Activated CD4-positive, CD25-positive, alpha-beta regulatory T cell (primary cell): ENCODE measurements at regions not wholly inside any gene's neighbourhood (a gene's known extent, or its start where the extent isn't known, plus 50 kb on each side); places are given as distances from the start of the nearest gene placed in this dataset.

Experiments
- DNase-seq, 4 experiments: peaks; one replicate each; lab custom pipeline; 2025; lab: John Stamatoyannopoulos, UW

DNA sequence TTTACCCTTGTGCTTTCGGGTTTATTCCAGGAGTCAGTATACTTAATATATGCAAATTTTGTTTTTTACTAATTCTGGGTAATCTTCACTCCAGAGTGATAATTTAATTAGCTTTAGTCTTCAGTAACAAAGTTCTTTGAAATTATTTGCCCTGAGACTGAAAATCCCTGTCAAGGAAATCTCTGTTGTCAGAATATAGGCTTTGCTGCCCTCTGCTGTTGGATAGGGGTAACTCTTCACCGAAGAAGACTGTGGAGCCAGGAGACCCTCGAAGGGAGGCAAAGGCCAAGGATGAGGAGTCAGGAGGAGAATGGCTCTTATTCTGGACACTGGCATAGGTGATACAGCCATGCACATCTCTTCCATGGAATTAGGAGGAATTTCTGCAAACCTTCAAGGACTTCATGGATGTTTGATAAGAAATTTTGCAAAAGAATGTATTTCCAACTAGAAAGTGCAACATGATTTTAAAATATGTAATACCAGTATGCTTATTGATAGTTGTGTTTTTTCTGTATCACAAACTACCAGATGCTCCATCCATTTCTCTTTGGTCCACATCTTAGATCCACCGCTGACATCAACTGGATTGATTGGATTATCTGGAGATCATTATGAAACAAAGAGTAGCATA, 182.3 kb downstream of the RDH14 start:
- DNase-seq = no peak

DNA sequence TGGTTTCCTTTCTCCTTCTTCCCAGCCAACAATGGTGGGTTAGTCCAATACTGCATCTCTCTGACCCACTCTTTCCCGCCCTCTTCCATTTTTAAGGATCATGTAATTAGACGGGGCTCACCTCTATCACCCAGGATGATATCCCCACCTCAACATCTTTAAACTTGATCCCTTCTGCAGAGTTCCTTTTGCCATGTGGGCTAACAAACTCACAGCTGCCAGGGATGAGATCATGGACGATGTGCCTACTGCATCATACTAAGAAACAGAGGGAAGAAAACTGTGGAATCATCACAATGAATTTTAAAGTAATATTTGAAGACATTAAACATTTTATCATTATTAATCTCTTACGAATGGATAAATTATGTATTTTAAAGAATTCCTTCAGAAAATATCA, 183.5 kb downstream of the RDH14 start:
- no peak for DNase-seq

DNA sequence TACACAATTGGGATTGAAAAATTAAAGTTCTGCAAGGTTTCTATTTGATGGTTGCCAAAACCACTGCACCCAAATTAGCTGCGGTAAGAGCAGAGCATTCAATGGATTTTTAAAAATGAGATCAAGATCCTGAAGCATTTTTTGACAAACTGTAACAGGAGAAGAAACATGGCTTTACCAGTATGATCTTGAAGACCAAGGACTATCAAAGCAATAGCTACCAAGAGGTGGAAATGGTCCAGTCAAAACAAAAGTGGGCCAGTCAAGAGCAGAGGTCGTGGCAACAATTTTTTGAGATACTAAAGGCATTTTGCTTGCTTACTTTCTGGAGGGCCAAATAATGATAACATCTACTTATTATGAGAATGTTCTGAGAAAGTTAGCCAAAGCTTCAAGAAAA, 186.8 kb downstream of the RDH14 start:
- no peak for DNase-seq

DNA sequence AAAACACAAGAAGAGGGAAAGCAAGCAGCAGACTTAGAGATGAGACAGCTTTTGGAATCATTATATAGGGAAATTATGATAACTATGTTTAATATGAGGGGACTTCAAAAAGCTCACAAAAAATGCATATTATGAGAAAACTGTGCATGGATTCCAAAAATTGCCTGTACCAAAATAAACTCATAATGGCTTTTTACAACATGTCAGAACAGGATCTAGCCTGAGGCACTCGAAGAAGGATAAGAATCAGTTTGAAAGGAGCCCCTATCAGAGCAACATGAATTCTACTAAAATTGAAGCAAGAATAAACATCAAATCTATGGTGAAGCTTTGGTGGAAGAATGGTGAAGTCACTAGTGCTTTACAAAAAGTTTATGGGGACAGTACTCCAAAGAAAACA, 187.4 kb downstream of the RDH14 start:
- no peak for DNase-seq

DNA sequence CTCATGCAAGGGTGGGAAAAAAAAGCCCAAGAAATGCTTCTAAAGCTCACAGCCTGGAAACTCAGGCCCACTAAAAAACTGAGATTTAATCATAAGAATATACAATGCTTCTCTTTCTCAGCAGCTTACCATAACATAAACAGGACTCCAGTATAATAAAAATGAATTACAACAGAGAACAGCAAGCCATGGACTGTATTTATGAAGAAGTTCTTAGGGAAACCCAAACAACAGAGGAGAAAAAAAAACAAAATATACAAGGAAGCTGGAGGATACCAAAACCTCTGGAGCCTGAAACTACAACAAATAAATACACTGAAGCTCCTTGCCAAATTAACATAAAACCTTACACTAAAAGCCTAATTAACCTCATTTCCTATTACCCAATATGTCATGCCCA, 187.8 kb downstream of the RDH14 start:
- no peak for DNase-seq

DNA sequence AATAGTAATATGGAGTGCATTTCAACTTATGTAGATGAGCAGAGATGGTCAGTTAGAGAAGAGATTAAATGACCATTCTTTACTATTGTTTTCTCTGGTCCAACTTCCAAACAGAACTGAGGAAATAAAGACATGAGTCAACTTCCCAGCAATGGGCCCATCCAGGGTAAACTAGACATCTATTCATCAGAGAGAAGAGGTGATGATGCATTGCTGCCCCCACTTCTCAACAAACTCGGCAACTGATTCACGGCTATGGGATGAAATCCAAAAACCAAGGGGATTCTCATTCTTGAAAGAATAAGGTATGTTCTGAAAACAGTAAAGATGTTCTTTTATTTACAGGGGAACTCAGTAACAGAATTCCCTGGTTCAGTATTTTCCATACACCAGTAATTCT, 190.7 kb downstream of the RDH14 start:
- no peak for DNase-seq

DNA sequence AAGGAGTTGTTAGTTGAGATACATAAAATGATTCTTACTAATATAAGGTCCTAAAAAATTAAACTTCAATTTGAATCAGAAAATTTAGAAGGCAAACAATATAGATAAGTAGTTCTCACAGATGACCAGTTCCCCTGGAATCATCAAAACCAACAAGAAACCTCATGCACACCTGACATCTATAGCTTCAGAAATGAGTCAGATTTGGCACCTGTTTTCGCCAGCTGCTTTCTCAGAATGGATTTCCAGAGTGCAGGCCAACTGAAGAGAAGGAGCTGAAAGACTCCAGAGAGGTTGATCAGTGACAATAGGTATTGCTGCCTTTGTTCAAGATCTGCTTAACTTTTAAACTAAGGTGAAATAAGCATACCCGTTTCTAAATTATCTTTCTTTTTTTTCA, 192.4 kb downstream of the RDH14 start:
- DNase-seq = no peak

DNA sequence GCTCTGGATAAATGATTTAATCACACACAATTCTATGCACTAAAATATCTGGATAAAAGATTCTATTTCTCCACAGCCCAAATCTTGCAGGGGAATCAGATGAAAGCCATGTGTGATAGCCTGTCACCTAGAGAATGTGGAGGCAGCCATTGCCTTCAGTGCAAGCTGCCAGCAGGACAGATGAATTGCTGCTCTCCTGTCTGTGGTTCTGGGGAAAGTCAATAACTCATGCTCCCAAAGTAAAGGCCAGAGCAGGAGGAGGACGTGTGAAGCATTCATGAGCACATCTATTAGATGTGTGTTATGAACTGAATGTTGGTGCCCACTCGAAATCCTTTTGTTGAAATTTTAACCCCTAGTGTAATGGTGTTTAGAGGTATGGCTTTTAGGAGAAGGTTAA, 195.1 kb downstream of the RDH14 start:
- DNase-seq = no peak

DNA sequence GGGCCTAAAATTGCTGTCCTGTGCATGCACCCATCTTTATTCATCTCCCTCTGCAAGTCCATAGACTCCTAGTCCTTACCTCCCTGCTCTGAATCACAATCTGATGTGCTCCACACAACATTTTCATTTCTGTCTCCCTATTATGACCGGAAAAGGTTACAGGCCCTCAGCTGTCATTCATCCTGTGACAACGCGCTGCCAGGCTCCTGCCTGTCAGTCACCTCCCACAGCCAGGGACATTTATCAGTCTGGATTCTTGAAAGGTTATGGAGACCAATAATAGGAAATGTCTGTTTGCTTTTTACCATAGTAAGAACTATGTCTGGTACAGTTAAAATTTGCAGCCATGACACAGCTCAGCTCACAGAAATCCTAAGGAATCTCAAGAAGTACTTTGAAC, 197.1 kb downstream of the RDH14 start:
- no peak for DNase-seq

DNA sequence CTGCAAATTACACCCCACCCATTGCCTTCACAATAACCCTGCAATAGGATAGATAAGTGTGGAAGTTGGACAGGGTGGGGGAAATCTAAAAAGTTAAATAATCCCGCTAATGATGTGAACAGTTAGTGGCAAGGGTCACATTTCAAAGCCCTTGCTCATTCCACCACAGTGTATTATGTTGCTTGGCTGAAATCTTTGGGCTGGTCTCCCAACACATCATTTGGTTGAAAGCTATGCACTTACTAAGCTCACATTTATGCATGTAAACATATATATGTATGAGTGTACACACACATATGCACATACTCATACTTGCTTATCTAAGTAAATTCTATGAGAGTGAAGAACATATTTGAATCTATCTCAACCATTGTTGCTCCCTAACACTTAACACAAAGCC, 197.8 kb downstream of the RDH14 start:
- DNase-seq = no peak

DNA sequence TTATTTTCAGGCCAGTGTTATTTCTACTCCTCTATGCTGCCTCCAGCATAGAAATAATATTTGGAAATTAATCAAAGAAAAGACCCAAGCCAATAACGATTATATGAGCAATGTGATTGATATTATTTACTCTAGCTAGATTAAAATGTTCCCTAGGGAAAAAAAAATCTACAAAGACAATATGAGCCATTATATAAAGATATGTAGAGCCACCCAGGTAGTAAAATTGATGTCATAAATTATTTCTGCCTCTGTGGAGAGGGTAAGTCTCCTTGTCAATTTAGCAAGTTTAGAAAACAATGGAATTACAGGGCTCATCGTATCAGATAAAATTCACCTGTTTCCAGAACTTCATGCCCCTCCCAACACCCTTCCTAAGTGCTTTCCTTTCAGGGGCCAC, 202.9 kb downstream of the RDH14 start:
- no peak for DNase-seq

DNA sequence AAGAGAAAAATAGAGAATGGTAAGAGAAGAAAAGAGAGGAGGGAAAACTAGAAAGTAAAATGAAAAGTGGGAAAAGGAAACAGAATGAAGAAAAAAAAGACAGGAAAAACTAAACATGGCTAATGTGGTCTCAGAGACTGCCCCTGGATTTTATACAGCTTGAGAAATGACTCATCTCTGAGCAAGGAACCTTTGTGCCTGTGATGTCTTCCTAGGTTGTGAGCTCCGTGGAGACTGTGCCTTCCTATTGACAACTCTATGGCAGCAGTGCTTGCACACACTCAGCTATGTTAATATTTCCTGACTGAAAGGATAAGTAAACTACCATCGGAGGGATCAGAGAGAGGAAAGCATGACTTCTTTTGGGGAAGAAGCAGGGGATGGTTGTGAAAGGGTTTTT, 203.8 kb downstream of the RDH14 start:
- no peak for DNase-seq

DNA sequence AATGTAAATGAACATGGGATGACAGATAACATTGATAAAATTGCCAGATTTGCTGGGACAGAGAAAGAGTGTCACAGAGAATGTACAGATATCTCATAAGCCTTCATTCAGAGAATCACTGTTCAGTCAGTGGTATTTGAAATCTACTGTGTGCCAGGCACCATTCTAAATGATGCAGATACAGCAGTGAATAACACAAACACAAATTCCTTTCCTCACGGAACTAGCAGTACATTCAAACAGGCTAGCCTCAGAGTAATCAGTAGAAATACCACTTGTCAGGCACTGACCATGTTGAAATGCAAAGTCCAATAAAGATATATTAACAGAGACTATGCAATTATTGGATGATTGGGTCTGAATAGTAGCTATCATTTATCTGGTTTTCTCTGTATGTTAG, 211.0 kb downstream of the RDH14 start:
- DNase-seq = no peak

DNA sequence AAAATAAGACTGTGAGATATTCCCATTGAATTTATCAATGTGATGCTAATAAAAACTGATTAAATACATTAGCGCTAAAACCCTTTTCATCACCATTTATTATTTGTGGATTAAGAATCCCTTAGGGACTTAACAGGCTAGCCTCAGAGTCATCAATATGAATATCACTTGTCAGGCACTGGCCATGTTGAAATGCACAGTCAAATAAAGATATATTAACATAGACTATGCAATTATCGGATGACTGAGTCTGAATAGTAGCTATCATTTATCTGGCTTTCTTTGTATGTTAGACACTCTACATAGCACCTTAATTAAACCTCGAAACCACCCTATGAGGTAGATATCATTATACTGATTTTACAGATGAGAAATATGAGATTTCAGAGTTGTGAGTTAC, 213.6 kb downstream of the RDH14 start:
- no peak for DNase-seq

DNA sequence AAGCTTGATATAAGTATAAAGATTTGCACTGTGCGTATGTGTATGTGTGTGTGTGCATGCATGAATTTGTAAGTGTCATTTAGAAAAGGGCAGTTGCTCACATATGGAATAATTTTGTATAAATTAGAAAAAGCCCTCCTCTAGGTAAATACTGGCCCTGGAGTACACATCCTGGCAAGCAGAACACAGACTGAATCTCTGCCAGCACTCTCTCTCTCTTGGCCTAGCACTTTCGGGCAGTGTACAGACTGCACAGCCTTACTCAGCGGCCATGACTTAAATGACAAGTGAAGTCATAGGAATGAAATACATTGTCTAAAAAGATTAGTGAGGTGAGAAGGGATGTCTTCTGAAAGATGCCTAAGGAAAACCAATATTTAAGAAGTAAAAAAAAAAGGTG, 214.1 kb downstream of the RDH14 start:
- no peak for DNase-seq

DNA sequence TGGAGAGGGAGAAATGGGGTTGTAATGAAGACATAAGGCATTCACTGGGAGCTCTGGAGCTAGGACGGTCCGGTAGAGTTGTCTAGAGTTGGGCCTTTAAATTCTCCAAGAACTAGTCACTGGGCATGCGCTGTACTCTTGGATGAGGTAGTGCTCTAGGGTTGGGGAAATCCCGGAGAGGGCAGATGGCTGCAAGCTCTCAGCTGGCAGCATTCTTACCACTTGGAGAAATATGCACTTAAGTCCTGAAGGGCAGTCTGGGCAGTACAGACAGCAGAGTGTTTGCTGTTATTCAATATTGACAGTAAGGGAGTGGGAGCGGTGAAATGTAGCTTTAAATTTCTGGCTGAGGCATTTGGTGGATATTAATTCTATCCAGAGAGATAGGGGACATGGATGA, 214.6 kb downstream of the RDH14 start:
- DNase-seq = no peak

DNA sequence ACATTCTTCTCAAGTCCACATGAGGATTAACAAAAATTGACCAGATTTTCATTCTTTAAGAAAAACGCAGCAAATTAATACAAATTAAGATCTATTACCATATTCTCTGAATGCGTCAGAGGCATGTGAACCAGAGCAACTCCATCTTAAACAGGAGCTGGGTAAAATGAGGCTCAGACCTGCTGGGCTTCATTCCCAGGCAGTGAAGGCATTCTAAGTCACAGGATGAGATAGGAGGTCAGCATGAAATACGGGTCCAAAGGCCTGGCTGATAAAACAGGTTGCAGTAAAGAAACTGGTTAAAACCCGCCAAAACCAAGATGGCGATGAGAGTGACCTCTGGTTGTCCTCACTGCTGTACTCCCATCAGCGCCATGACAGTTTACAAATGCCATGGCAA, 217.6 kb downstream of the RDH14 start:
- no peak for DNase-seq

DNA sequence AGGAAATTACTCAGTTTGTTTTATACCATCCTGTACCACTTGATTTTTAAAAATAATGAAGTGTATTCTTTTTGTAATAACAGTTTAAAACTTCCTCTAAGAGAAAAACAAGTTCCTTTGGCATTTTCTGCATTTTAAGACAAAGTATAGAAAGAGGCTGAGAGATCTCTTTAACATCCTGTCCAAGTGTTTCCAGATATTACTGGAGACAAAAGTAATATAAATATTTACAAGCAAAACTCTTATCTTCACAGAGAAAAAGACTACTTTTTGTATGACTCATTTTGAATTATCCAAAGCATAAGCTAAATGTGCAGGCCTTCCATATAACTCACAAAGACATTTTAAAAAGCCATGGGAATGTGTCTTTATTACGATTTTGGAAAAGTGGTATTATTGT, 221.1 kb downstream of the RDH14 start:
- no peak for DNase-seq

DNA sequence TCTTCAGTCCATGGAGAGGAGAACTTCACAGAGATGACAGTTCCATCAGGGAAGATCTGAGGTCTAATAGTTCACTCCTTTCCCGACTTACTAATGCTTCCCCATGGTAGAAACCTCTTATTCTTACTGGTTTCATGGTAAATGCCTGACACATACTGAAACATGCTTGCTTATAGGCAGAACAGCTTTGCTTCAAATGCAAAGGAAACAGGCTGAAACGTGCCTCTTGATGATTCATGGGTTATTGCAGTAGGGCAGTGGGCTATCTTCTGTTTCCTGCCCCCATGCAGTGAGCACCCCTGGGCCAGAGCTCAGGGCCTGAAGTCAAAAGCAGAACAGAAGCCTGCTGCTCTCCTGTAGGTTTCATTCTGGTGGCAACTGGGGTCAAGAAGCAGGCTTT, 223.5 kb downstream of the RDH14 start:
- DNase-seq = no peak

DNA sequence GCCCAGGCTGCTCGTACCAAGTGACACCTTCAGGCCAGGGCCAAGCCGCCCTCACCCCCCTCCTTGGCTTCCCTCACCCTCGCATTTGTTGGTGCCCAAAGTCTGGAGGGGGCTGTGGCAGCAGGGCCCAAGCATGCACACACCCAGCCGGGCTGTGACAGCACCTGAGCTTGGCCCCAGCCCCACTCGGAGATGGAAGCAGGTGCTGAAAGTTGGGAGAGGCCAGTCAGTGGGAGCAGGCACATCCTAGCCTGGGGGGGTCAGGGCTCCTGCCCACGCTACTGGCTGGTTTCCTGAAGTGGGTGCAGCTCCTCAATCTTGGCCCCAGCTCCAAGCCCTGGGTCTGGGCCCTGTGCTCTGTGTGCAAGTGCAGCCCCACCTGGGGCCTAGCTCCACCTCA, 228.0 kb downstream of the RDH14 start:
- DNase-seq = no peak

DNA sequence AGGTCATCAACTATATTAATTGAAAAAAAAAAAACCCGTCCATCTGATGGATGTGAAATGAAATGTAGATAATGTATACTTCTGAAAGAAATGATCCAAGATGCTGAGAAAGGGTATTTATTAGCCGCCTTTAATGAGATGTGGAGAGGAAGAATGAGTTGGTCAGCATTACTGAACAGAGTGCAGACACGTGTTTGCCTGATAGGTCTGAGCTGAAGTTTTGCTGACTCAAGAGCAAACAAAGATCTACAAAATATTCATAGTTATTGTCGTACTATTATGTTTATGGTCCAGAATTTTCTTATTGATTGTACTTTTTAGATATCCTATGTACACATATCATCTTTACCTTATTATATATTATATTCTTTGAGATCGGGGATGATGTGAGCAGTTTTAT, 235.3 kb downstream of the RDH14 start:
- DNase-seq = no peak

DNA sequence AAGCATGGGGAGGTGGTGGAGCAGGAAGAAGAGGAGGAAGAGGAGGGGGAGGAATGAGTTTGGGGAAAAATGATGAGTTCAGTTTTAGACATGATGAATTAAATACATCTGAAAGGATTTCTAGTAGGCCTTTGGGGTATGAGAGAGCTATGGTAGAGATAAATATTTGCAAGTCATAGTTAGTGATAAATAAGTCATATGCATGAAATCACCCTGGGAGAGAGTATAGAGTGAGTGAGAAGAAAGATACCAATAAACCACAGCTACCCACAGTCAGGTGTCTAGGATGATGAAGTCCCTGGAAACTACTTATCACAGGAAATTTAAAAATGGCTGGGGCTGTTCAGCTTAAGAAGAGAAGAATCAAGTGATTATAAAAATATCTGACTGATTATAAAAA, 240.5 kb downstream of the RDH14 start:
- no peak for DNase-seq

DNA sequence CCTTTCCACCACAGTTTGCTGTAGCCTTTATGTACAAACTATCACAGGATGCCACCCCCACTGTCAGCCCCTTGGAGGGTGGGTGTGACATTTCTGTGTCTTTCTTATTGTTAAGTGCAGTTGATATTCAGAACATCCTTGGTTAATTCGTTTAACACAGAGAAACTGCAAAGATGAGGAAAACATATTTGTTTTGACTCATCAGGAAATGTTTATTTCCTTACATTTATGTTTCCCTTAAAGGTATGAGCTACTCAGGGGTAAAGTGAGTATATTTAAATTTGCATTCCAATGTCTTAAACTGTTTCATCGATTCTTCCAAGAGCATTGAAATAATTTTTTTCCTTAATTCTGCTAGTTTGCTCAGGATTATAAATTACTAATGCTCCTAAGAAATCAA, 243.4 kb downstream of the RDH14 start:
- no peak for DNase-seq

DNA sequence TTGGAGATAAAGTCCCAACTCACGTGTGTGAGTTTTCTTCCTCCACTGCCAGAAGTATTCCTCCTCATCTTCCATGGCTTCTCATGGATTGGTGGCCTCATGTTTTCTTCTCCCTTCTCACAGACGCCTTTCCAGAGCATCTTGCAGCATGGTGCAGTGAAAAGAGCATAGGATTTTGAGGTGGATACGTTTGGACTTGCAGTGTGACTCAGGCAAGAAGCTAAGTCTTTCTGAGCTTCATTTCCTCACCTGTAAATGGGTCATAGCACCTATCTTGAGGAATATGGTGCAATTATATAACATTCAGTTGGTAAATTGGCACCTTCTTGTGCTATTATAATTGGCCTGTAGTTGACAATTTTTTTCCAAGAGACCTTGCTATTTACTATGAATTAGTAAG, 247.6 kb downstream of the RDH14 start:
- no peak for DNase-seq
